GM23338 (cell line): ENCODE measurements at regions not wholly inside any gene's neighbourhood (a gene's known extent, or its start where the extent isn't known, plus 50 kb on each side); places are given as distances from the start of the nearest gene placed in this dataset.

Source experiments
- ATAC-seq: fragments of 200-7000 bp; cut with Tn5 transposase; 3 replicates; pipeline ENCODE4 v1.9.1; 2020
- DNase-seq: peaks from one replicate; pipeline ENCODE4 v3.0.0-alpha.2; 2015; ENCODE audit warnings: low spot score
- H2AFZ ChIP-seq: fragments of 200-600 bp; sonication (generic); 2 replicates; pipeline ENCODE4 v1.8.0; 2016; ENCODE audit warnings: antibody characterized with exemption, mild to moderate bottlenecking, moderate library complexity
- H3F3A ChIP-seq: fragments of 200-600 bp; sonication (generic); replicated peaks from 2 replicates; pipeline ENCODE4 v1.8.0; 2017; ENCODE audit warnings: antibody characterized with exemption, mixed run types, low read depth
- H3K27ac ChIP-seq: fragments of 200-600 bp; sonication (generic); 2 replicates; pipeline ENCODE4 v1.6.1; 2016; ENCODE audit warnings: low read depth
- H3K27me3 ChIP-seq: fragments of 200-600 bp; sonication (generic); 2 replicates; pipeline ENCODE4 v1.8.0; 2016; ENCODE audit warnings: mild to moderate bottlenecking, mixed run types, moderate library complexity; ENCODE audit not compliant: insufficient read depth
- H3K36me3 ChIP-seq: fragments of 200-600 bp; sonication (generic); 2 replicates; pipeline ENCODE4 v1.8.0; 2016; ENCODE audit warnings: mild to moderate bottlenecking; ENCODE audit not compliant: insufficient read depth
- H3K4me1 ChIP-seq: fragments of 200-600 bp; sonication (generic); 2 replicates; pipeline ENCODE4 v1.8.0; 2016; ENCODE audit warnings: mild to moderate bottlenecking, moderate library complexity; ENCODE audit not compliant: insufficient read depth
- H3K4me2 ChIP-seq: fragments of 200-600 bp; sonication (generic); 2 replicates; pipeline ENCODE4 v1.7.1; 2017; ENCODE audit warnings: mixed run types
- H3K4me3 ChIP-seq: fragments of 200-600 bp; sonication (generic); 2 replicates; pipeline ENCODE4 v1.6.1; 2016; ENCODE audit warnings: mixed run types
- H3K79me2 ChIP-seq: fragments of 200-600 bp; sonication (generic); replicated peaks from 2 replicates; pipeline ENCODE4 v1.8.0; 2017; ENCODE audit warnings: mild to moderate bottlenecking; ENCODE audit not compliant: insufficient read depth
- H3K9me2 ChIP-seq: fragments of 200-600 bp; sonication (generic); 2 replicates; pipeline ENCODE4 v1.8.0; 2017; ENCODE audit not compliant: insufficient read depth
- H4K20me1 ChIP-seq: fragments of 200-600 bp; sonication (generic); replicated peaks from 2 replicates; pipeline ENCODE4 v1.8.0; 2017; ENCODE audit warnings: mild to moderate bottlenecking; ENCODE audit not compliant: insufficient read depth
- H3K27ac Mint-ChIP-seq: 2 replicates; pipeline ENCODE4 v1.8.0; 2020; ENCODE audit warnings: inconsistent platforms, mild to moderate bottlenecking, moderate library complexity, mixed read lengths
- H3K27me3 Mint-ChIP-seq: 3 replicates; pipeline ENCODE4 v1.8.0; 2022; ENCODE audit warnings: low read depth, mild to moderate bottlenecking, moderate library complexity, mixed read lengths, inconsistent platforms; ENCODE audit not compliant: insufficient read depth, poor library complexity
- H3K36me3 Mint-ChIP-seq: 3 replicates; pipeline ENCODE4 v1.8.0; 2021; ENCODE audit warnings: low read depth, mild to moderate bottlenecking, inconsistent platforms, moderate library complexity, mixed read lengths
- H3K4me1 Mint-ChIP-seq: 3 replicates; pipeline ENCODE4 v1.8.0; 2020; ENCODE audit warnings: mild to moderate bottlenecking, inconsistent platforms, mixed read lengths
- H3K4me3 Mint-ChIP-seq: 3 replicates; pipeline ENCODE4 v1.8.0; 2021; ENCODE audit warnings: moderate library complexity, mild to moderate bottlenecking, inconsistent platforms, mixed read lengths
- H3K9me3 Mint-ChIP-seq: 3 replicates; pipeline ENCODE4 v1.8.0; 2020; ENCODE audit warnings: moderate library complexity, mild to moderate bottlenecking, inconsistent platforms, mixed read lengths
- CREB1 ChIP-seq: fragments of 250-450 bp; sonication (Bioruptor Pico); IDR thresholded peaks from 2 replicates; pipeline ENCODE4 v1.5.0; 2020; ENCODE audit warnings: low read depth, mild to moderate bottlenecking, moderate library complexity
- CTCF ChIP-seq, 2 experiments: fragments of 200-600 bp in 1 of 2; sonication (generic) in 1 of 2; conservative IDR thresholded peaks; 2 replicates each; pipeline versions ENCODE4 v1.5.1 to v1.6.1; 2016 to 2017; ENCODE audit warnings: antibody characterized with exemption in 2 of 2, low read depth in 2 of 2, mild to moderate bottlenecking in 2 of 2, moderate library complexity in 1 of 2
- ETS1 ChIP-seq: IDR thresholded peaks from 2 replicates; pipeline ENCODE4 v1.6.1; 2016; ENCODE audit warnings: antibody characterized with exemption
- EZH2phosphoT487 ChIP-seq: fragments of 200-600 bp; sonication (generic); IDR thresholded peaks from one replicate; pipeline ENCODE4 v1.8.1; 2018; ENCODE audit warnings: antibody characterized with exemption; ENCODE audit not compliant: unreplicated experiment
- NANOG ChIP-seq: IDR thresholded peaks from 2 replicates; pipeline ENCODE4 v1.6.1; 2016; ENCODE audit warnings: antibody characterized with exemption, borderline replicate concordance
- STAT1 ChIP-seq: IDR thresholded peaks from one replicate; pipeline ENCODE4 v1.6.1; 2016; ENCODE audit warnings: antibody characterized with exemption; ENCODE audit not compliant: unreplicated experiment
- ZNF114 ChIP-seq: fragments of 250-450 bp; sonication (Bioruptor Pico); IDR thresholded peaks from 2 replicates; pipeline ENCODE4 v1.5.0; 2020; ENCODE audit warnings: mild to moderate bottlenecking, moderate library complexity
- ZNF462 ChIP-seq: fragments of 250-450 bp; sonication (Bioruptor Pico); IDR thresholded peaks from 2 replicates; pipeline ENCODE4 v1.5.0; 2020; ENCODE audit warnings: mild to moderate bottlenecking, moderate library complexity

- Histone ChIP-seq H3K4me2 (no peak overlapping the region), H3K27me3 (peaks cover 96% of the 10 kb centered on the region), H3K4me3 (no peak overlapping the region), H3K27ac (no peak overlapping the region), H3K4me1 (no peaks in the 10 kb centered on the region), H3F3A (no peaks in the 10 kb centered on the region), H3K79me2 (no peaks in the 10 kb centered on the region), H3K9me2 (no peaks in the 10 kb centered on the region), H2AFZ (no peak overlapping the region), H4K20me1 (no peaks in the 10 kb centered on the region; the same call in 1 of the 2 replicates), H3K36me3 (no peaks in the 10 kb centered on the region)
- Mint-ChIP-seq H3K9me3 (no peaks in the 10 kb centered on the region), H3K4me3 (no peak overlapping the region), H3K36me3 (no peaks in the 10 kb centered on the region), H3K27me3 (peaks cover 76% of the 10 kb centered on the region), H3K27ac (no peak overlapping the region), H3K4me1 (no peaks in the 10 kb centered on the region; the same call in 2 of the 3 replicates)
- ATAC-seq (no peak), DNase-seq (no peak)
- TF ChIP-seq CTCF (conservative IDR thresholded peaks at IDR 0.05; ENCODE audit: low read depth in 2 of 2): no peak
- no peak for TF ChIP-seq CREB1 (CRISPR knock-in tag)
- TF ChIP-seq EZH2phosphoT487: no peak
- no peak for TF ChIP-seq NANOG
- no peak for TF ChIP-seq ZNF462 (CRISPR knock-in tag)
- TF ChIP-seq STAT1: no peak
- TF ChIP-seq ETS1: no peak
- TF ChIP-seq ZNF114 (CRISPR knock-in tag): no peak
These were observed 56.5 kb downstream of the CT47B1 start for GRCh38 chrX:120819126-120819525.
